ENCODE measurements at regions not wholly inside any gene's neighbourhood (a gene's known extent, or its start where the extent isn't known, plus 50 kb on each side); places are given as distances from the start of the nearest gene placed in this dataset.

DNA sequence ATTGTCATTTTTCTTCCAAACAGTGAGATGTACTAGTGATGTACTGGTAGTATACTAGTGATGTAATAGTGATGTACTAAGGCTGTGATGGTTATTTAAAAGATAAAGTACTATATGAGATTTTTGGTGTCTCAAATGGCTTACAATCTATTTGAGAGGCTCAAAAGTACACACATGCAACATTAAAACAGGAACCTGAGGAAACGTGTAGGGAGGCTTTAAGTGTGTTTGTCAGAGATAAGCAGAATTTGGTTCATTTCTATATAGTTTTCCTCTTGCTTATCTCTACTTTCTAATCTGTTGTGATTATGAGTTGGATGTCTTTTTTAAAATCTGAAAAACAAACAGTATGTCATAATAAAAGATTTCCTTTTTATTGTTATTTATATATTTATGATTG is 100.9 kb upstream of the SERTAD2 start:
- Histone ChIP-seq H4K20me1 (ENCODE audit: insufficient read depth, low read length) (no peaks in the 10 kb centered on the region), H3K27me3 (ENCODE audit: insufficient read depth, low read length) (no peaks in the 10 kb centered on the region), H3K9me3 (ENCODE audit: low read length) (peaks cover 4% of the 10 kb centered on the region; the same call in 1 of the 2 replicates), H3K36me3 (ENCODE audit: insufficient read depth, low read length) (no peaks in the 10 kb centered on the region), H3K27ac (ENCODE audit: low read depth, low read length, poor library complexity, severe bottlenecking) (no peak overlapping the region), H3K9ac (ENCODE audit: low read length) (no peak overlapping the region), H3K79me2 (ENCODE audit: insufficient read depth, low read length) (peaks cover 3% of the 10 kb centered on the region), H3K4me3 (ENCODE audit: low read depth, low read length, poor library complexity, severe bottlenecking) (no peak overlapping the region), H3K9me2 (ENCODE audit: low read depth, low read length) (no peaks in the 10 kb centered on the region), H3K4me1 (ENCODE audit: insufficient read depth, low read length, severe bottlenecking) (peaks cover 8% of the 10 kb centered on the region), H3F3A (ENCODE audit: insufficient read depth, low read length) (no peaks in the 10 kb centered on the region), H2AFZ (ENCODE audit: low read length) (no peak overlapping the region), H3K4me2 (ENCODE audit: low read length) (no peak overlapping the region)
- TF ChIP-seq EZH2 (IDR thresholded peaks at IDR 0.05; ENCODE audit: borderline replicate concordance, low read length) (no peak), CTCF (IDR thresholded peaks at IDR 0.05; ENCODE audit: low read length) (no peak)

- Histone ChIP-seq H3K27me3 (ENCODE audit: insufficient read depth, low read length) (no peaks in the 10 kb centered on the region), H3K79me2 (ENCODE audit: insufficient read depth, low read length) (no peaks in the 10 kb centered on the region), H3K36me3 (ENCODE audit: insufficient read depth, low read length) (no peaks in the 10 kb centered on the region), H3K27ac (ENCODE audit: low read depth, low read length, poor library complexity, severe bottlenecking) (no peak overlapping the region), H3K9ac (ENCODE audit: low read length) (no peak overlapping the region), H3K4me3 (ENCODE audit: low read depth, low read length, poor library complexity, severe bottlenecking) (no peak overlapping the region), H3K9me2 (ENCODE audit: low read depth, low read length) (no peaks in the 10 kb centered on the region), H4K20me1 (ENCODE audit: insufficient read depth, low read length) (no peaks in the 10 kb centered on the region), H3F3A (ENCODE audit: insufficient read depth, low read length) (no peaks in the 10 kb centered on the region), H2AFZ (ENCODE audit: low read length) (no peak overlapping the region), H3K4me2 (ENCODE audit: low read length) (no peak overlapping the region), H3K4me1 (ENCODE audit: insufficient read depth, low read length, severe bottlenecking) (peaks cover 6% of the 10 kb centered on the region), H3K9me3 (ENCODE audit: low read length) (peaks cover 4% of the 10 kb centered on the region; the same call in 1 of the 2 replicates)
- TF ChIP-seq EZH2 (IDR thresholded peaks at IDR 0.05; ENCODE audit: borderline replicate concordance, low read length) (no peak), CTCF (IDR thresholded peaks at IDR 0.05; ENCODE audit: low read length) (no peak)
These were observed 103.4 kb upstream of the SERTAD2 start for GRCh38 chr2:64757126-64757525.

DNA sequence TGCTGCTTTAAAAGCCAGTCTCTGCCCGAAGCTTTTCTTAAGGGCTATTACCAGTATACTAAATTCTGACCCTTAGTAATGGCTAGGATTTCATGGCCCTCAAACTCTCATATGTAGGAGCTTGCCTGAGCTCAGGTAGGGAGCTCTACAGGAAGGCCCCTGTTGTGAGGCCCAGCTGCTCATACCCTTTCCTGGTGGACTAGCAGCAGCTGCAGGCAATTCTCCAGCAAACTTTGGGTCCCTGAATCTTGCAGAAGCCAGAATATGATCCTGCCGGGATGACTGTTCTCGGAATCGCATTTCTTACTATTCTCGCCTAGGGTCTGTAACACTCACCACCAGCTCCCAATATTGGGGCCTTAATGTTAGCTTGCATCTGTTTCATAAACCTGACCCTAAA is 106.4 kb upstream of the SERTAD2 start:
- no peak overlapping the region for H3K4me2 ChIP-seq (ENCODE audit: low read length)
- peaks cover 19% of the 10 kb centered on the region for H3K4me1 ChIP-seq (ENCODE audit: insufficient read depth, low read length, severe bottlenecking)
- no peaks in the 10 kb centered on the region for H3K9me2 ChIP-seq (ENCODE audit: low read depth, low read length)
- no peaks in the 10 kb centered on the region for H3K79me2 ChIP-seq (ENCODE audit: insufficient read depth, low read length)
- H3K27ac ChIP-seq (ENCODE audit: low read depth, low read length, poor library complexity, severe bottlenecking) = no peak overlapping the region
- H4K20me1 ChIP-seq (ENCODE audit: insufficient read depth, low read length) = no peaks in the 10 kb centered on the region
- H3K9ac ChIP-seq (ENCODE audit: low read length) = no peak overlapping the region
- no peaks in the 10 kb centered on the region for H3K36me3 ChIP-seq (ENCODE audit: insufficient read depth, low read length)
- H3F3A ChIP-seq (ENCODE audit: insufficient read depth, low read length) = no peaks in the 10 kb centered on the region
- H3K9me3 ChIP-seq (ENCODE audit: low read length) = peaks cover 4% of the 10 kb centered on the region; the same call in 1 of the 2 replicates
- TF ChIP-seq CTCF (IDR thresholded peaks at IDR 0.05; ENCODE audit: low read length) (no peak), EZH2 (IDR thresholded peaks at IDR 0.05; ENCODE audit: borderline replicate concordance, low read length) (no peak)
- H2AFZ ChIP-seq (ENCODE audit: low read length) = no peak overlapping the region
- H3K4me3 ChIP-seq (ENCODE audit: low read depth, low read length, poor library complexity, severe bottlenecking) = no peak overlapping the region
- no peaks in the 10 kb centered on the region for H3K27me3 ChIP-seq (ENCODE audit: insufficient read depth, low read length)

Data from OCI-LY1 (cell line).